ENCODE measurements at regions not wholly inside any gene's neighbourhood (a gene's known extent, or its start where the extent isn't known, plus 50 kb on each side); places are given as distances from the start of the nearest gene placed in this dataset.

- DNase-seq (ENCODE audit: low read depth in 1 of 2, low spot score in 1 of 2) = no peak
- Histone ChIP-seq H3K4me3 (replicated peaks; ENCODE audit: insufficient read depth, low read length) (no peak overlapping the region), H3K27me3 (ENCODE audit: insufficient read depth, poor library complexity, severe bottlenecking) (peaks cover 4% of the 10 kb centered on the region), H3K27ac (replicated peaks) (no peak overlapping the region)
- no peak for TF ChIP-seq GABPA (IDR thresholded peaks at IDR 0.05; ENCODE audit: low read depth)
- peak; percentile 47 for TF ChIP-seq CTCF (IDR thresholded peaks at IDR 0.05; ENCODE audit: insufficient read depth, low read length)
These were observed 69.5 kb upstream of the ANXA1 start for GRCh38 chr9:73081979-73082657.

GRCh38 chr9:73080110-73080694 is 71.5 kb upstream of the ANXA1 start:
- DNase-seq (ENCODE audit: low read depth in 1 of 2, low spot score in 1 of 2) = no peak
- Histone ChIP-seq H3K4me3 (replicated peaks; ENCODE audit: insufficient read depth, low read length) (no peak overlapping the region), H3K27me3 (ENCODE audit: insufficient read depth, poor library complexity, severe bottlenecking) (peaks cover 2% of the 10 kb centered on the region), H3K27ac (replicated peaks) (no peak overlapping the region)
- TF ChIP-seq POLR2AphosphoS5 (IDR thresholded peaks at IDR 0.05; ENCODE audit: low read depth) (no peak), SPI1 (IDR thresholded peaks at IDR 0.05; ENCODE audit: borderline replicate concordance, low read depth) (no peak), CTCF (IDR thresholded peaks at IDR 0.05; ENCODE audit: insufficient read depth, low read length) (no peak), REST (IDR thresholded peaks at IDR 0.05; ENCODE audit: insufficient replicate concordance, low read depth) (no peak), GABPA (IDR thresholded peaks at IDR 0.05; ENCODE audit: low read depth) (no peak)

GRCh38 chr9:73079326-73079725 is 72.3 kb upstream of the ANXA1 start:
- TF ChIP-seq CTCF (IDR thresholded peaks at IDR 0.05; ENCODE audit: insufficient read depth, low read length) = no peak
- no peak for TF ChIP-seq POLR2AphosphoS5 (IDR thresholded peaks at IDR 0.05; ENCODE audit: low read depth)
- no peak for TF ChIP-seq REST (IDR thresholded peaks at IDR 0.05; ENCODE audit: insufficient replicate concordance, low read depth)
- TF ChIP-seq GABPA (IDR thresholded peaks at IDR 0.05; ENCODE audit: low read depth) = no peak
- TF ChIP-seq SPI1 (IDR thresholded peaks at IDR 0.05; ENCODE audit: borderline replicate concordance, low read depth) = no peak
- Histone ChIP-seq H3K27me3 (ENCODE audit: insufficient read depth, poor library complexity, severe bottlenecking) (no peaks in the 10 kb centered on the region), H3K4me3 (replicated peaks; ENCODE audit: insufficient read depth, low read length) (no peak overlapping the region), H3K27ac (replicated peaks) (no peak overlapping the region)
- no peak for DNase-seq (ENCODE audit: low read depth in 1 of 2, low spot score in 1 of 2)

Data from HL-60 (cell line).